ENCODE measurements at regions not wholly inside any gene's neighbourhood (a gene's known extent, or its start where the extent isn't known, plus 50 kb on each side); places are given as distances from the start of the nearest gene placed in this dataset.

DNA sequence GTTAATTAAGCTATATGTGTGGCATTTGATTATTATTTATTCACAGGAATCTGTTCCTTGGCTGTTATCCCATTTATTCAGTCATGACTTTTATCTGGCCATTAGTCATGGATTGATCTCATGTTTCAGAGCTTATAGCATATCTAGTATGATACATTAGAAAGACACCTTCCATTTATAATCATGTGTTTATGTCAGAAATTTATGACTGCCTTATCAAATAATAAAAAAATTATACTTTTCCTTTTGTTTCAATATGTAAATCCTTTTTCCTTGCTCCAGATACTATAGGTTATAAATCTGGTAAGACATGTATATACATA, 248.0 kb upstream of the PDE3A start:
- DNase-seq (no peak), ATAC-seq (ENCODE audit: low read depth in 2 of 2) (no peak)
- Histone ChIP-seq H3K27me3 (ENCODE audit: control insufficient read depth, insufficient read depth, low read length) (no peaks in the 10 kb centered on the region), H3K27ac (ENCODE audit: insufficient read depth, low read length, poor library complexity, severe bottlenecking) (no peak overlapping the region), H3K36me3 (ENCODE audit: control insufficient read depth, insufficient read depth, low read length) (no peaks in the 10 kb centered on the region), H3K4me3 (ENCODE audit: low read depth, low read length) (no peak overlapping the region), H3K4me1 (ENCODE audit: control insufficient read depth, insufficient read depth, low read length, poor library complexity, severe bottlenecking) (no peaks in the 10 kb centered on the region), H3K9me3 (ENCODE audit: control insufficient read depth in 2 of 2, low read length in 2 of 2) (no peaks in the 10 kb centered on the region)
- no peaks in the 10 kb centered on the region for H3K4me1 Mint-ChIP-seq
- H3K27ac Mint-ChIP-seq = no peak overlapping the region
- peak overlapping the region in 1 of 4 donors; percentile 16 for H3K4me3 Mint-ChIP-seq
- no peaks in the 10 kb centered on the region for H3K36me3 Mint-ChIP-seq
- peaks cover 3 to 14% (median 10%) of the 10 kb centered on the region in 7 donors for H3K9me3 Mint-ChIP-seq
- H3K27me3 Mint-ChIP-seq = no peaks in the 10 kb centered on the region

GRCh38 chr12:20122274-20122673, 246.1 kb upstream of the PDE3A start:
- Histone ChIP-seq H3K27me3 (ENCODE audit: control insufficient read depth, insufficient read depth, low read length) (no peaks in the 10 kb centered on the region), H3K9me3 (ENCODE audit: control insufficient read depth in 2 of 2, low read length in 2 of 2) (no peaks in the 10 kb centered on the region), H3K27ac (ENCODE audit: insufficient read depth, low read length, poor library complexity, severe bottlenecking) (no peak overlapping the region), H3K4me3 (ENCODE audit: low read depth, low read length) (no peak overlapping the region), H3K4me1 (ENCODE audit: control insufficient read depth, insufficient read depth, low read length, poor library complexity, severe bottlenecking) (no peaks in the 10 kb centered on the region), H3K36me3 (ENCODE audit: control insufficient read depth, insufficient read depth, low read length) (no peaks in the 10 kb centered on the region)
- Mint-ChIP-seq H3K4me3 (no peak overlapping the region), H3K36me3 (no peaks in the 10 kb centered on the region), H3K9me3 (peaks cover 3 to 8% (median 5%) of the 10 kb centered on the region in 7 donors), H3K4me1 (no peaks in the 10 kb centered on the region), H3K27me3 (no peaks in the 10 kb centered on the region), H3K27ac (no peak overlapping the region)
- DNase-seq (no peak), ATAC-seq (ENCODE audit: low read depth in 2 of 2) (no peak)

DNA sequence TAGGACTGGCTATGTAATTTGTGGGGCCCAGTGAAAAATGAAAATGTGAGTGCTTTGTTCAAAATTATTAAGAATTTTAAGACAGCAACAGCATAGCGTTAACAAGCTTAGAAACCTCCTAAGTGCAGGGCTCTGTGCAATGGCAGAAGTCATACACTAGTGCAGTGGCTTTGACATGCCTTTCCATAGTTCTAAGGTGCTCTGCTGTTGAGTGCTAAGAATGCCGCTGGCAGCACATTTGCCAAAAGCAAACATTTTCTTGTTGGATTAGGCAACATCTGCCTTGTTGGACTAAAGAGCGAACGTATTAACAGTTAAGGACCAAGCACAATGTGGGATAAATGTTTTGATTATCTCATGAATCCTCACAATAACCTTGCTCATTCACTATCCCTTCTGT, 244.9 kb upstream of the PDE3A start:
- Mint-ChIP-seq H3K27ac (no peak overlapping the region), H3K4me1 (no peaks in the 10 kb centered on the region), H3K9me3 (peaks cover 0 to 6% (median 3%) of the 10 kb centered on the region in 7 donors), H3K27me3 (no peaks in the 10 kb centered on the region), H3K36me3 (no peaks in the 10 kb centered on the region), H3K4me3 (no peak overlapping the region)
- no peaks in the 10 kb centered on the region for H3K27me3 ChIP-seq (ENCODE audit: control insufficient read depth, insufficient read depth, low read length)
- ATAC-seq (ENCODE audit: low read depth in 2 of 2) = no peak
- H3K4me3 ChIP-seq (ENCODE audit: low read depth, low read length) = no peak overlapping the region
- no peaks in the 10 kb centered on the region for H3K9me3 ChIP-seq (ENCODE audit: control insufficient read depth in 2 of 2, low read length in 2 of 2)
- H3K4me1 ChIP-seq (ENCODE audit: control insufficient read depth, insufficient read depth, low read length, poor library complexity, severe bottlenecking) = no peaks in the 10 kb centered on the region
- H3K27ac ChIP-seq (ENCODE audit: insufficient read depth, low read length, poor library complexity, severe bottlenecking) = no peak overlapping the region
- no peaks in the 10 kb centered on the region for H3K36me3 ChIP-seq (ENCODE audit: control insufficient read depth, insufficient read depth, low read length)
- DNase-seq = no peak

GRCh38 chr12:20125276-20125798, 243.0 kb upstream of the PDE3A start:
- no peak overlapping the region for H3K27ac ChIP-seq (ENCODE audit: insufficient read depth, low read length, poor library complexity, severe bottlenecking)
- no peak overlapping the region for H3K27ac Mint-ChIP-seq
- H3K4me3 Mint-ChIP-seq = peak overlapping the region in 1 of 4 donors; percentile 16
- H3K4me1 ChIP-seq (ENCODE audit: control insufficient read depth, insufficient read depth, low read length, poor library complexity, severe bottlenecking) = no peaks in the 10 kb centered on the region
- peaks cover 0 to 6% (median 3%) of the 10 kb centered on the region in 7 donors for H3K9me3 Mint-ChIP-seq
- no peaks in the 10 kb centered on the region for H3K9me3 ChIP-seq (ENCODE audit: control insufficient read depth in 2 of 2, low read length in 2 of 2)
- H3K36me3 Mint-ChIP-seq = no peaks in the 10 kb centered on the region
- H3K27me3 Mint-ChIP-seq = no peaks in the 10 kb centered on the region
- H3K4me1 Mint-ChIP-seq = no peaks in the 10 kb centered on the region
- no peaks in the 10 kb centered on the region for H3K27me3 ChIP-seq (ENCODE audit: control insufficient read depth, insufficient read depth, low read length)
- DNase-seq (no peak), ATAC-seq (ENCODE audit: low read depth in 2 of 2) (no peak)
- no peak overlapping the region for H3K4me3 ChIP-seq (ENCODE audit: low read depth, low read length)
- no peaks in the 10 kb centered on the region for H3K36me3 ChIP-seq (ENCODE audit: control insufficient read depth, insufficient read depth, low read length)

GRCh38 chr12:20126601-20127000, 241.7 kb upstream of the PDE3A start:
- DNase-seq (no peak), ATAC-seq (ENCODE audit: low read depth in 2 of 2) (no peak)
- no peaks in the 10 kb centered on the region for H3K27me3 ChIP-seq (ENCODE audit: control insufficient read depth, insufficient read depth, low read length)
- no peak overlapping the region for H3K27ac ChIP-seq (ENCODE audit: insufficient read depth, low read length, poor library complexity, severe bottlenecking)
- Mint-ChIP-seq H3K27me3 (peaks cover 4% of the 10 kb centered on the region), H3K4me1 (no peaks in the 10 kb centered on the region), H3K27ac (no peak overlapping the region), H3K9me3 (peaks cover 0 to 5% (median 3%) of the 10 kb centered on the region in 7 donors), H3K4me3 (no peak overlapping the region), H3K36me3 (no peaks in the 10 kb centered on the region)
- H3K9me3 ChIP-seq (ENCODE audit: control insufficient read depth in 2 of 2, low read length in 2 of 2) = no peaks in the 10 kb centered on the region
- no peak overlapping the region for H3K4me3 ChIP-seq (ENCODE audit: low read depth, low read length)
- H3K36me3 ChIP-seq (ENCODE audit: control insufficient read depth, insufficient read depth, low read length) = no peaks in the 10 kb centered on the region
- no peaks in the 10 kb centered on the region for H3K4me1 ChIP-seq (ENCODE audit: control insufficient read depth, insufficient read depth, low read length, poor library complexity, severe bottlenecking)

- Histone ChIP-seq H3K4me1 (ENCODE audit: control insufficient read depth, insufficient read depth, low read length, poor library complexity, severe bottlenecking) (no peaks in the 10 kb centered on the region), H3K27me3 (ENCODE audit: control insufficient read depth, insufficient read depth, low read length) (no peaks in the 10 kb centered on the region), H3K9me3 (ENCODE audit: control insufficient read depth in 2 of 2, low read length in 2 of 2) (no peaks in the 10 kb centered on the region), H3K36me3 (ENCODE audit: control insufficient read depth, insufficient read depth, low read length) (no peaks in the 10 kb centered on the region), H3K27ac (ENCODE audit: insufficient read depth, low read length, poor library complexity, severe bottlenecking) (no peak overlapping the region), H3K4me3 (ENCODE audit: low read depth, low read length) (no peak overlapping the region)
- ATAC-seq (ENCODE audit: low read depth in 2 of 2) (no peak), DNase-seq (no peak)
- H3K27ac Mint-ChIP-seq = no peak overlapping the region
- peaks cover 4% of the 10 kb centered on the region for H3K27me3 Mint-ChIP-seq
- no peak overlapping the region for H3K4me3 Mint-ChIP-seq
- peaks cover 0 to 5% (median 3%) of the 10 kb centered on the region in 7 donors for H3K9me3 Mint-ChIP-seq
- no peaks in the 10 kb centered on the region for H3K36me3 Mint-ChIP-seq
- no peaks in the 10 kb centered on the region for H3K4me1 Mint-ChIP-seq
These were observed 240.9 kb upstream of the PDE3A start for GRCh38 chr12:20127413-20127812.

- ATAC-seq (ENCODE audit: low read depth in 2 of 2) (no peak), DNase-seq (no peak)
- no peak overlapping the region for H3K27ac Mint-ChIP-seq
- H3K27ac ChIP-seq (ENCODE audit: insufficient read depth, low read length, poor library complexity, severe bottlenecking) = no peak overlapping the region
- H3K27me3 ChIP-seq (ENCODE audit: control insufficient read depth, insufficient read depth, low read length) = no peaks in the 10 kb centered on the region
- no peaks in the 10 kb centered on the region for H3K36me3 ChIP-seq (ENCODE audit: control insufficient read depth, insufficient read depth, low read length)
- peaks cover 4% of the 10 kb centered on the region for H3K27me3 Mint-ChIP-seq
- H3K4me3 ChIP-seq (ENCODE audit: low read depth, low read length) = no peak overlapping the region
- no peaks in the 10 kb centered on the region for H3K4me1 ChIP-seq (ENCODE audit: control insufficient read depth, insufficient read depth, low read length, poor library complexity, severe bottlenecking)
- H3K4me1 Mint-ChIP-seq = no peaks in the 10 kb centered on the region
- peaks cover 0 to 2% (median 0%) of the 10 kb centered on the region in 7 donors for H3K9me3 Mint-ChIP-seq
- no peaks in the 10 kb centered on the region for H3K9me3 ChIP-seq (ENCODE audit: control insufficient read depth in 2 of 2, low read length in 2 of 2)
- no peak overlapping the region for H3K4me3 Mint-ChIP-seq
- H3K36me3 Mint-ChIP-seq = no peaks in the 10 kb centered on the region
These were observed 239.4 kb upstream of the PDE3A start for GRCh38 chr12:20128928-20129327.

- no peak overlapping the region for H3K4me3 Mint-ChIP-seq
- no peaks in the 10 kb centered on the region for H3K9me3 ChIP-seq (ENCODE audit: control insufficient read depth in 2 of 2, low read length in 2 of 2)
- H3K9me3 Mint-ChIP-seq = peaks cover 0 to 4% (median 1%) of the 10 kb centered on the region in 7 donors
- no peaks in the 10 kb centered on the region for H3K4me1 ChIP-seq (ENCODE audit: control insufficient read depth, insufficient read depth, low read length, poor library complexity, severe bottlenecking)
- no peak for ATAC-seq (ENCODE audit: low read depth in 2 of 2)
- no peak for DNase-seq
- peaks cover 4% of the 10 kb centered on the region for H3K27me3 Mint-ChIP-seq
- H3K27ac Mint-ChIP-seq = no peak overlapping the region
- no peaks in the 10 kb centered on the region for H3K4me1 Mint-ChIP-seq
- no peak overlapping the region for H3K27ac ChIP-seq (ENCODE audit: insufficient read depth, low read length, poor library complexity, severe bottlenecking)
- no peaks in the 10 kb centered on the region for H3K36me3 Mint-ChIP-seq
- H3K4me3 ChIP-seq (ENCODE audit: low read depth, low read length) = no peak overlapping the region
- H3K27me3 ChIP-seq (ENCODE audit: control insufficient read depth, insufficient read depth, low read length) = no peaks in the 10 kb centered on the region
- no peaks in the 10 kb centered on the region for H3K36me3 ChIP-seq (ENCODE audit: control insufficient read depth, insufficient read depth, low read length)
These were observed 235.5 kb upstream of the PDE3A start for GRCh38 chr12:20132818-20133217.

All from CD4-positive, CD25-positive, alpha-beta regulatory T cell (primary cell).